Astrocyte of the spinal cord (primary cell): ENCODE measurements at regions not wholly inside any gene's neighbourhood (a gene's known extent, or its start where the extent isn't known, plus 50 kb on each side); places are given as distances from the start of the nearest gene placed in this dataset.

ENCODE experiments used
- DNase-seq: peaks from one replicate; pipeline ENCODE4 v3.0.0; 2011; ENCODE audit warnings: low read depth, low spot score
- H3K4me3 ChIP-seq: 2 replicates; pipeline ENCODE4 v1.5.1; 2011; ENCODE audit warnings: low read depth, mild to moderate bottlenecking, low read length, moderate library complexity
- CTCF ChIP-seq: IDR thresholded peaks from 2 replicates; pipeline ENCODE4 v1.5.1; 2012; ENCODE audit warnings: low read depth, mild to moderate bottlenecking, low read length, inconsistent platforms
- in situ Hi-C: cut with HindIII; loops from 2 replicates; pipeline ENCODE4 v1.10.0; 2017; ENCODE audit warnings: low sequenced_read_pairs

- in situ Hi-C loops, result no loop called here
- peak; percentile 52 for TF ChIP-seq CTCF
- H3K4me3 ChIP-seq, result no peak overlapping the region
- DNase-seq, result peak; percentile 41
Measured at GRCh38 chr10:51001587-51001986, 72.7 kb upstream of the PRKG1 start.

- in situ Hi-C loops, result no loop called here
- no peak for TF ChIP-seq CTCF
- H3K4me3 ChIP-seq, result no peak overlapping the region
- DNase-seq, result no peak
Measured at GRCh38 chr10:51002469-51002868, 71.8 kb upstream of the PRKG1 start.

- no peak for DNase-seq
- TF ChIP-seq CTCF, result no peak
- no peak overlapping the region for H3K4me3 ChIP-seq
- in situ Hi-C loops, result no loop called here
Measured at GRCh38 chr10:51004776-51005175, 69.5 kb upstream of the PRKG1 start.

- TF ChIP-seq CTCF, result no peak
- no peak overlapping the region for H3K4me3 ChIP-seq
- in situ Hi-C loops, result no loop called here
- no peak for DNase-seq
Measured at GRCh38 chr10:51005551-51005950, 68.7 kb upstream of the PRKG1 start.

- TF ChIP-seq CTCF, result no peak
- no peak for DNase-seq
- in situ Hi-C loops, result no loop called here
- H3K4me3 ChIP-seq, result no peak overlapping the region
Measured at GRCh38 chr10:51006686-51007085, 67.6 kb upstream of the PRKG1 start.

- no peak for DNase-seq
- in situ Hi-C loops, result no loop called here
- H3K4me3 ChIP-seq, result no peak overlapping the region
- no peak for TF ChIP-seq CTCF
Measured at GRCh38 chr10:51007781-51008180, 66.5 kb upstream of the PRKG1 start.

GRCh38 chr10:51008346-51008745 lies 65.9 kb upstream of the PRKG1 start:
- DNase-seq, result no peak
- in situ Hi-C loops, result no loop called here
- H3K4me3 ChIP-seq, result no peak overlapping the region
- TF ChIP-seq CTCF, result no peak
